HepG2 (cell line): ENCODE measurements at regions not wholly inside any gene's neighbourhood (a gene's known extent, or its start where the extent isn't known, plus 50 kb on each side); places are given as distances from the start of the nearest gene placed in this dataset.

Experiments
- ATAC-seq: fragments of 200-7000 bp; cut with Tn5 transposase; 3 replicates; pipeline ENCODE4 v1.9.1; 2020; ENCODE audit warnings: mild to moderate bottlenecking, moderate library complexity
- BruUV-seq: library from RNA; stranded (reverse); fragments of 400-500 nt; replicated peaks from 2 replicates; lab custom pipeline; 2021; lab: Mats Ljungman, UMichigan
- CTCF ChIA-PET: fragments of 300-600 bp; formaldehyde crosslinking; extraction: SDS; loops from one replicate; lab custom pipeline; 2021; ENCODE audit warnings: low total read pairs, inconsistent platforms, low intra/inter-chr PET ratio; lab: Yijun Ruan, JAX
- POLR2A ChIA-PET: fragments of 350-600 bp; sonication (Branson Sonifier 250); formaldehyde crosslinking; loops from one replicate; lab custom pipeline; 2020; ENCODE audit warnings: antibody characterized with exemption, inconsistent platforms; lab: Yijun Ruan, JAX
- DNase-seq: peaks from one replicate; pipeline ENCODE4 v3.0.0-alpha.2; 2015; ENCODE audit warnings: low spot score
- FAIRE-seq: peaks from 3 replicates; lab custom pipeline; 2011; peaks lifted over from hg19 to GRCh38; lab: Jason Lieb, UNC
- H2AFZ ChIP-seq: one replicate; pipeline ENCODE4 v1.6.1; 2011; ENCODE audit warnings: low read length, inconsistent platforms
- H3K27ac ChIP-seq: fragments of 300-600 bp; 3 replicates; pipeline ENCODE4 v1.8.0; 2011; ENCODE audit warnings: mixed run types, mild to moderate bottlenecking, mixed read lengths, low read length, inconsistent platforms; ENCODE audit not compliant: insufficient read depth; ENCODE audit errors: extremely low read length
- H3K27me3 ChIP-seq, 2 experiments: fragments of 200-600 bp in 1 of 2; 2 replicates in 1 of 2; 3 replicates in 1 of 2; pipeline versions ENCODE4 v1.6.0 to v1.8.0; 2011; ENCODE audit warnings: low read length in 2 of 2, mild to moderate bottlenecking in 2 of 2, moderate library complexity in 2 of 2, inconsistent platforms in 1 of 2; ENCODE audit not compliant: insufficient read depth in 2 of 2, control insufficient read depth in 1 of 2
- H3K36me3 ChIP-seq, 2 experiments: fragments of 200-600 bp in 1 of 2; replicated peaks in 1 of 2; 2 replicates in 1 of 2; 3 replicates in 1 of 2; pipeline versions ENCODE4 v1.5.1 to v1.8.0; 2011; ENCODE audit warnings: low read length in 2 of 2, inconsistent platforms in 1 of 2; ENCODE audit not compliant: insufficient read depth in 2 of 2, control insufficient read depth in 1 of 2
- H3K4me1 ChIP-seq: 2 replicates; pipeline ENCODE4 v1.5.1; 2012; ENCODE audit warnings: low read length, inconsistent platforms; ENCODE audit not compliant: insufficient read depth
- H3K4me2 ChIP-seq: 2 replicates; pipeline ENCODE4 v1.6.0; 2011; ENCODE audit warnings: low read depth, low read length, inconsistent platforms
- H3K4me3 ChIP-seq, 3 experiments: fragments of 200-600 bp in 1 of 3; sonication (generic), shearing (Covaris generic) in 1 of 3; replicated peaks in 1 of 3; 2 replicates each; pipeline ENCODE4 v1.5.1; 2011 to 2016; ENCODE audit warnings: low read length in 3 of 3, inconsistent platforms in 2 of 3, low read depth in 2 of 3, mild to moderate bottlenecking in 2 of 3, control low read depth in 1 of 3, mixed read lengths in 1 of 3; ENCODE audit not compliant: insufficient read depth in 1 of 3
- H3K79me2 ChIP-seq: one replicate; pipeline ENCODE4 v1.6.1; 2011; ENCODE audit warnings: low read length, inconsistent platforms; ENCODE audit not compliant: insufficient read depth
- H3K9ac ChIP-seq: 2 replicates; pipeline ENCODE4 v1.6.0; 2011; ENCODE audit warnings: mild to moderate bottlenecking, low read depth, low read length, inconsistent platforms; ENCODE audit not compliant: insufficient read depth
- H3K9me3 ChIP-seq: 2 replicates; pipeline ENCODE4 v1.5.1; 2012; ENCODE audit warnings: mild to moderate bottlenecking, low read length
- H4K20me1 ChIP-seq: 2 replicates; pipeline ENCODE4 v1.6.0; 2011; ENCODE audit warnings: inconsistent platforms, mild to moderate bottlenecking, low read length, moderate library complexity; ENCODE audit not compliant: insufficient read depth
- KDM3A ChIP-seq: IDR thresholded peaks from 2 replicates; pipeline ENCODE4 v1.6.1; 2018; ENCODE audit warnings: low read depth, missing compliant biosample characterization
- PATZ1 ChIP-seq: sonication (generic); formaldehyde crosslinking; IDR thresholded peaks from 2 replicates; pipeline ENCODE4 v1.4.0; 2020; ENCODE audit warnings: missing genetic modification reagents
- ZNF709 ChIP-seq: sonication (generic); formaldehyde crosslinking; IDR thresholded peaks from 2 replicates; pipeline ENCODE4 v1.5.0; 2020; ENCODE audit warnings: mild to moderate bottlenecking, missing genetic modification reagents
- ZNF724P ChIP-seq: sonication (generic); formaldehyde crosslinking; IDR thresholded peaks from 2 replicates; pipeline ENCODE4 v1.8.0; 2022; ENCODE audit warnings: missing genetic modification reagents, borderline replicate concordance
- WGBS: methylation state at CpG from one replicate; pipeline ENCODE4 v1.1.6; 2017; ENCODE audit warnings: low lambda C conversion rate; 5-methylcytosine and 5-hydroxymethylcytosine counted together
- in situ Hi-C: cut with HindIII; loops from 2 replicates; pipeline ENCODE4 v1.10.0; 2017; ENCODE audit warnings: low pct_unique_long_range_greater_than_20kb; ENCODE audit not compliant: extremely low pct_ligation_motif_present
- intact Hi-C: fragments of 100-400 bp; cut with micrococcal nuclease; formaldehyde crosslinking; loops from one replicate; pipeline ENCODE4 v1.10.0; 2022; ENCODE audit not compliant: unreplicated experiment
- TF ChIP-seq, protein P1 (sequence below): sonication (generic); formaldehyde crosslinking; IDR thresholded peaks from 2 replicates; pipeline ENCODE4 v1.5.0; 2020; ENCODE audit warnings: missing genetic modification reagents

- TF ChIP-seq PATZ1 (CRISPR knock-in tag), result no peak
- no peak for TF ChIP-seq KDM3A (CRISPR knock-in tag)
- TF ChIP-seq, all 625 proteins: peak for 0
Observed at GRCh38 chr2:74041726-74042125, 57.0 kb downstream of the TET3 start (continued).

GRCh38 chr2:74042606-74043005, 57.9 kb downstream of the TET3 start:
- Histone ChIP-seq H3K9me3 (no peaks in the 10 kb centered on the region), H3K4me2 (no peak overlapping the region), H3K4me3 (no peak overlapping the region)
- WGBS, result 96% methylated on average over 3 of the region's 3 CpGs
- BruUV-seq, result no TSS peak
- no peak for TF ChIP-seq ZNF709
- no peak for TF ChIP-seq ZNF724P (CRISPR knock-in tag)
- TF ChIP-seq, protein P1, sequence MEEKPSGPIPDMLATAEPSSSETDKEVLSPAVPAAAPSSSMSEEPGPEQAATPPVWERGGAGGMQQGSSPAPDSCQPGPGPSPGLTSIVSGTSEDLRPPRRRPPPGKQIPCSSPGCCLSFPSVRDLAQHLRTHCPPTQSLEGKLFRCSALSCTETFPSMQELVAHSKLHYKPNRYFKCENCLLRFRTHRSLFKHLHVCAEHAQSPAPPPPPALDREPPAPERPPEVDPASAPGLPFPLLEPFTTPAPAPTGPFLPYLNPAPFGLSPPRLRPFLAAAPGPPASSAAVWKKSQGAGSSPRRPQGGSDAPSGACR (CRISPR knock-in tag), result 0 out of 2 replicates have a peak, but pooled peaks have one; percentile 35
- TF ChIP-seq, all 625 proteins: peak for 1
- ChIA-PET POLR2A (interaction anchor here (1.0 kb wide), 1 partner anchor 47 kb away, joined by 3 read pairs; no protein-coding TSS in a partner anchor), CTCF (no interaction called here)
- ATAC-seq, result no peak
- Histone ChIP-seq H3K27ac (peak overlapping the region; percentile 72), H3K36me3 (peaks cover 11 to 23% of the 10 kb centered on the region in 2 experiments; a peak in 4 of 5 replicates), H3K9ac (0 out of 2 replicates have a peak overlapping the region, but pooled peaks have one; percentile 35), H3K79me2 (no peaks in the 10 kb centered on the region), H3K4me1 (peaks cover 30% of the 10 kb centered on the region), H3K27me3 (no peaks in the 10 kb centered on the region), H2AFZ (no peak overlapping the region), H4K20me1 (no peaks in the 10 kb centered on the region)
- FAIRE-seq, result no peak
- in situ Hi-C loops, result no loop called here
- intact Hi-C loops, result no loop called here
- no peak for DNase-seq
